AG09309 (cell line): ENCODE measurements at regions not wholly inside any gene's neighbourhood (a gene's known extent, or its start where the extent isn't known, plus 50 kb on each side); places are given as distances from the start of the nearest gene placed in this dataset.

Experiments used
- DNase-seq: peaks from one replicate; pipeline ENCODE4 v3.0.0-alpha.2; 2010; ENCODE audit warnings: low read depth
- H3K4me3 ChIP-seq: 2 replicates; pipeline ENCODE4 v1.5.1; 2011; ENCODE audit warnings: mild to moderate bottlenecking, low read depth, low read length, moderate library complexity; ENCODE audit not compliant: control insufficient read depth
- TF ChIP-seq, protein P1 (sequence below): IDR thresholded peaks from 2 replicates; pipeline ENCODE4 v1.5.1; 2011; ENCODE audit warnings: mild to moderate bottlenecking, low read depth, low read length, inconsistent platforms; ENCODE audit not compliant: insufficient read depth, control insufficient read depth; ENCODE audit errors: missing control alignments

DNA sequence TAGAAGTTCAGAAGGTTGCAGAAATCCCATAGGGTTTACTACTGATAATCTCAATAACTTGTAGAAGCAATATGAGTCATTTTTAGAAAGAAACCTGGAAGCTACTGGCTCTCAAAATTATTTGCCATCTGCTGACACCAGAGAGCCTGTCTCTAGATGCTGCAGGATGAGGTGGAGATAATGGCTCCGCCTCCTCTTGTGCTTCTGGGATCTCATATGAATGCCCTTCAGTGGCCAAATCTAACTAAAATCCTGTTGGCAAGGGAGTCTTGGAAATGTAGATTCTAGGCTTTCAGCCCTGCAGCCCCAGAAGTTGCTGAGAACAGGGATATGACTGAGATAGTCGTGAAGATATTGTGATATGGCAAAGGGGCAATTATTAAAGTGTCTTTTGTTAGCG, 348.1 kb downstream of the CCSER2 start:
- DNase-seq, result no peak
- TF ChIP-seq, protein P1, sequence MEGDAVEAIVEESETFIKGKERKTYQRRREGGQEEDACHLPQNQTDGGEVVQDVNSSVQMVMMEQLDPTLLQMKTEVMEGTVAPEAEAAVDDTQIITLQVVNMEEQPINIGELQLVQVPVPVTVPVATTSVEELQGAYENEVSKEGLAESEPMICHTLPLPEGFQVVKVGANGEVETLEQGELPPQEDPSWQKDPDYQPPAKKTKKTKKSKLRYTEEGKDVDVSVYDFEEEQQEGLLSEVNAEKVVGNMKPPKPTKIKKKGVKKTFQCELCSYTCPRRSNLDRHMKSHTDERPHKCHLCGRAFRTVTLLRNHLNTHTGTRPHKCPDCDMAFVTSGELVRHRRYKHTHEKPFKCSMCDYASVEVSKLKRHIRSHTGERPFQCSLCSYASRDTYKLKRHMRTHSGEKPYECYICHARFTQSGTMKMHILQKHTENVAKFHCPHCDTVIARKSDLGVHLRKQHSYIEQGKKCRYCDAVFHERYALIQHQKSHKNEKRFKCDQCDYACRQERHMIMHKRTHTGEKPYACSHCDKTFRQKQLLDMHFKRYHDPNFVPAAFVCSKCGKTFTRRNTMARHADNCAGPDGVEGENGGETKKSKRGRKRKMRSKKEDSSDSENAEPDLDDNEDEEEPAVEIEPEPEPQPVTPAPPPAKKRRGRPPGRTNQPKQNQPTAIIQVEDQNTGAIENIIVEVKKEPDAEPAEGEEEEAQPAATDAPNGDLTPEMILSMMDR, result no peak
- H3K4me3 ChIP-seq, result no peak overlapping the region

DNA sequence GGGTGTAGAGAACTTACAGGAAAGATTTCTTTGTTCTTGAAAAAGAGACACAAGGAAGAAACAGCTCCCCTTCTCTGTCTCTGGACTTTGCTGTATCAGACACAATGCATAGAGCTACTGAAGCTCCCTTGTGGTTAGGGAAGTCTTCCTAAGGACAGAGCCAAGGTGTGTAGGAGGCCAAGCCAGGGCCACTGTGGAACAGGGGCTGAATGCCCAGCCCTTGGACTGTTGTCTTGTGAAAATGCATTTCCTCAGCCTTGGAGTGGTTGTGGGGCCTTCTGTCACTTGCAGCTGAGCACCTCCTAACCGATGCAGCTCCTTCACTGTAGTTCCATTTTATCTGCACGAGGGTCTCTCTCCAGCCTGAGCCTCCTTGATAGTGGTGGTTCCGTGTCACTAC, 353.4 kb downstream of the CCSER2 start:
- no peak for DNase-seq
- TF ChIP-seq, protein P1, result no peak
- no peak overlapping the region for H3K4me3 ChIP-seq

DNA sequence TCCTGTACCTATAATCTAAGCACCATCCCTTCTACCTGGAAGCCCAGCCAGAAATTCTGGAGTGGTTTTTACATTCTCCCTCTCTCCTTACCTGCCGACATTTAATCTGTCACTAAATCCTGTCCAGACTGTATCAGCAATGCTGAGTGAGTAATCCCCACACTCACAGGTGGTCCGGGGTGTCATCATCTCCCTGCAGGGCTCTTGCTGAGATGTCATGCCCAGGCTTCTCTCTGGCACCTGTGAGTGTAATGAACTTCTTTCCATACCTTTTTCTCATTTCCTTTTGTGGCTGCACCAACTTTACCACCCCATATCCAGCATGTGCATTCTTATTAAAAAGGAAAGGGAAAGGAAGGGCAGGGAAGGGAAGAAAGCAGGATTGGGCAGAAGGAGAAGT, 355.2 kb downstream of the CCSER2 start:
- DNase-seq, result no peak

DNA sequence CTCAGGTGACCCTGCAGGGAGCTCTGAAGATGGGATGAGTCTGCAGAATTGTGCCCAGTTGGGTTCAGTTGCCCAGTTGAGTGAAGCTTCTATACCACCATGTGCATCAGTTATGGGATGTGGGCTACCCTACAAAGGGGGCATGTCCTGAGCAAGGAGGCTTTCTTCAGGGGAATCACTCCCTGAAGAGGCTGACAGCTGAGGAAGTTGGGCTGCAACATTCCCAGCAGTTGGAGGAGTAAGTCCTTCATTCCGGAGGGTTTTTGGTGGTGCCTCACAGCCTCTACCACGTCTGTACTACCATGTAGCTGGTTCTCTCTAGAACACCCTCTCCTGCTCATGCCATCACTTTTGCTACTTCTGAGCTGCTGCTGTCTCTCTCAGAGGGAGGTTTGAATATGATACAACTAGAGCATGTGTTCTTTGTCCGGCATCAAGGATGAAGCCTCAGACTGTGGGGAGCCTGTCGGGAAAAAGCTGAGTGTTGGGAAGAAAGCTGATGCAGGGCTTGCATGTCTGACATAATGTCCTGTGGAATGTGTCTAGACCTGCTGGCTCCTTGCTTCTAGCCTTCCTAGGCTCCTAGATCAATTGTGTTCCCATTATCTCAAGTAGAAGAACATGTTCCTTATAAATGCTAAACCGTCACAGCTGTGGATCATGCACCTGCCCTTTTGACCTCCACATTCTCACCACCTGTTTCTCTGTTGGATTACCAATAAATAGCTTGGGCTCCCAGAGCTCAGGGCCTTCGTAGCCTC, 355.8 kb downstream of the CCSER2 start:
- no peak for DNase-seq

More for the DNA sequence above, 355.2 kb downstream of the CCSER2 start:
- no peak overlapping the region for H3K4me3 ChIP-seq
- TF ChIP-seq, protein P1, result no peak

DNA sequence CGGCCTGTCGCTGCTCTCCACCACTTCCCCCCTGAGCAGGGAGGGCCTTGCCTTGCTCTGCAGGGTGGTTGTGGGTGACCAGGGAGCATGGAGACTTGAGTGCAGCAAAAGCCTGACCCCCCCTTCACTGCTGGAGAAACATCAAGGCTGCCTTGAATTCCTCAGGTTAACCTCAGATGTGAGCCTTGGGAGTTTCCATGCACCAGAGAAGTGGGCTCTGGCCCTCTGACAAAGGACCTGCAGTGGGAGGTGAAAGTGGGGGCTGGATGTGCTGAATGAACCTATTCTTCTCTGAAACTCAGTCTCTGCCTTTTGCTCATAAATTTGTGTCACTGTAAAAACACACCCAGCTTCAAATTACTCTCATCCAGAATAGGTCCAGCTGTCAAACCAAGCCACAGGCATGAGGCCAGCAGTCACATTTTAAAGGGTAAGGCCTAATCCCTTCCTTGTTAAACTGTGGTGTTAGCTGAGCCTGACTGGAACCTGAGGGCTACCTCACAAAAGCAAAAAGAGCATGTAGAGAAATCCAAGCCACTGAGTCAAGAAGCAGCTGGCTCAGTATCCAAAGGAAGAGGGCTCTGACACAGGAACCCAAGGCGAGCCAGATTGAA, 356.8 kb downstream of the CCSER2 start:
- TF ChIP-seq, protein P1, result no peak
- no peak overlapping the region for H3K4me3 ChIP-seq
- no peak for DNase-seq

More for the DNA sequence above, 355.8 kb downstream of the CCSER2 start:
- no peak overlapping the region for H3K4me3 ChIP-seq
- TF ChIP-seq, protein P1, result no peak

DNA sequence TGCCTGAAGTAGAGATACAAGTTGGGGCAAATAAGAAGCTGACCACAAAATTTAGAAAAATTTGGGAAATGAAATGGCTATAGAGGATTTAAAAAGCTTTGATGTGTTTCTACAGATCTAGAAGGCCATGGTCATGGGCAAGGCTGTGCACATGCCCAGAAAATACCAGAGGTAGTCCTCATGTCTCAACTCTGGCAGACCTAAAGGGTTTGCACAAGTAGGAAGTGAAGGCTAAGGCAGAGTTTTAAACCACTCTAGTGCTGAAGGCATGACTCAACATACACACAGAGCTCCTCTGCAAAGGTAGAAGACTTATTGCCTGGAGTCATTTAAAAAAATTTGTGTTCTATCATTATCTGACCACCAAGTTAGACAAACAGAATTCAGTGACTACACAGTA, 364.6 kb downstream of the CCSER2 start:
- TF ChIP-seq, protein P1, result no peak
- DNase-seq, result no peak
- H3K4me3 ChIP-seq, result no peak overlapping the region
